Fibroblast of skin of abdomen (primary cell): ENCODE measurements at regions not wholly inside any gene's neighbourhood (a gene's known extent, or its start where the extent isn't known, plus 50 kb on each side); places are given as distances from the start of the nearest gene placed in this dataset.
"Not testable (repeated sequence)": the region's sequence is repeated elsewhere in the genome, so short reads cannot be mapped to it uniquely, and the experiment has no call there.

ENCODE experiments used
- DNase-seq: peaks from one replicate; pipeline ENCODE4 v3.0.0-alpha.2; 2013

DNA sequence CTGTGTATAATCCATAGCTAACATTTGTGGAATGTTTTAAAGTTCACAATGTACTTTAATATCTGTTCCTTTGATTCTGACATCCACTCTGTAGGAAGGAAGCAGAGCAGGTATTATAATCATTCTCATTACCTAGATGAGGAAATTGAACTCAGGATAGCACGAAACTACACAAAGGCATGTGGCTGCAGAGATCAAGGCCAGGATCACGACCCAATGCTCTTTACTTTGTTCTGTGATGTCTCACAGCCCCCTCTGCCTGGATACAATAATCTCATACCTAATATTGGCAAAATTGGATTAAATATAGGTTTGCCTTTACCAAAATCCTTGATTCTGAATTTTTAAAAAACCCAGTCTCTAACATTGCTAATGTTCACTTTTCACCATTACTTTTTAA lies 298.0 kb upstream of the KITLG start:
- no peak for DNase-seq

DNA sequence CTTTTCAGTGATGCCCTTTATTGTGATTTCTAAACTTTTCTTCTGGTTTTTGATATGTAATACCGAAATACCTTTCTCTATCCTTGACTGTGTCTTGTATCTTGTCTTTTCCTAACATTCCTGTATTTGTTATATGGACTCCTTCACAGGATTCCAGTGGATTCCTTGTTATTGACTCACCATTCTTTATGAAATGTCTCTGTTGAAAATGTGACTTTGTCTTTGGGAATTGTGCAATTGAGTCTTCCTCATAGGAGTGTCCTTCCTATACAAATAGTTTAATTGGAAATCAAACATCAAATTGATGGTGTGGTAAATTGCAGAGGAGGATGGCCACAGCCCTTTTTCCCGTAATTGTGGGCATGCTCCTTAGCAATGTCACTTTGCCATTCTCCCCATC lies 296.6 kb upstream of the KITLG start:
- DNase-seq, result peak; percentile 53

DNA sequence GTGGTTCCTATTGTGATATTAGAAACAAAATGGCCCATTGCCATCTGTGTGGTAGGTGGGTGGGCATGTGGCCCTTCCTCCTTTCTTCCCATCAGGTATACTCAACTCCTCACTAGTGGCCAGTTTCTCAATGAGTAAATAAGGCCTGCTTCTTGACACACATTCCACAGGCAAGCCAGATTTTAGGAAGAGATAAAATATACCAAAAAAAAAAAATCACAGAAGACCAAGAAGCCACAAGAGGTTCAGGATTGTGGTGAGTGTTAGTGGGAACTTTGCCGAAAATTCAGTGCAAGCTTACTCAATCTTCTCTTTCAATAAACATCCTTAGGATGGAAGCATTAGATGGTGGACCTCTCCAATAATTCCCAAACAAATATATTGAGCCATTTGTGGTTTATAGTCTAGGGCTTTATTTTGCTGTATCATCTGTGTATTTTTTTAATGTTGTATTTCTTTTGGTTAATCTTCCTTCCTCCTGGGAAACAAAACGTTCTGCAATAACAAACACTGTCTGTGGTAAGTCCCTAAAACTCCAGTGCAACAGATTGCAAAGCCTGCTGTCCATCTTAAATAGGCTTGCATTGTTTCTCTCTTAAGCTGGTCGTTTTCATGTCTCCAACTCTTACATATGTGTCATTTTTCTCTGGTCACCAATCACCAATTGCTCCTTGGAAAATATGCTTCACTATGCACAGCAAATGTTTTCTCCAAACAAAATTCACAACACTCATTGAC lies 289.9 kb upstream of the KITLG start:
- no peak for DNase-seq

DNA sequence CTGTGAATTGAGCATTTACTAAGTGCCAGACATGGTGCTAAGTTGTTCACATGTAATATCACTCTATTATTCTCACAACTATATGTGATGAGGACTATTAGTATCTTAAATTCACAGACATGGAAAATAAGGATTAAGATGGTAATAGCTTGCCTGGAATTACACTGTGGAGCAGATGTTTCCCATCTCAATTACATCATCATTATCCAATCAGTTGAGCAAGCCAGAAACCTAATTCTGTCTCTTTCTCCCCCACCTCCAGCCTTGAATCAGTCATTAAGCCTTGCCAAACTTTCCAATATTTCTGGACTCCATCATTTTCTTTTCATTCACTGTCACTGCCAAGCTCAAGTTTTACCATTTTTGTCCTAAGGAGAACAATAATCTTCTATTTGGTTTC lies 287.8 kb upstream of the KITLG start:
- peak; percentile 20 for DNase-seq

DNA sequence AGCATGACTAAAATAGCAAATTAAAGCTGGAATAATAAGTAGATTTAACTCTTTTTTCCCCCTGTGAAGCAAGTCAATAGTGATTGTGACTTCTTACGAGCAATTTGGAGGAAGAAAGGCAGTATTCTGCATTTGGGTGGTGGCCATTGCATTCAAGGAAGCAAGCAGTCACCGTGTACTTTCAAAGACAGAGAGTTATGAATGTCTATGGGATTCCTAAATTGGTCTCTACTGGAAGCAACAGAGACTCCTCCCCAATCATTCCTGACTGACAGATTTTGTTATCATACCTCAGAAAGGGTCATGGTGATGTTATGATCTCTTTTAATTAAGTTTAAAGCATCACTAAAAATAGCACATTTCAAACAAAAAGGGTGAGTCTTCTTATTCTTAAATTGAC lies 287.2 kb upstream of the KITLG start:
- no peak for DNase-seq

DNA sequence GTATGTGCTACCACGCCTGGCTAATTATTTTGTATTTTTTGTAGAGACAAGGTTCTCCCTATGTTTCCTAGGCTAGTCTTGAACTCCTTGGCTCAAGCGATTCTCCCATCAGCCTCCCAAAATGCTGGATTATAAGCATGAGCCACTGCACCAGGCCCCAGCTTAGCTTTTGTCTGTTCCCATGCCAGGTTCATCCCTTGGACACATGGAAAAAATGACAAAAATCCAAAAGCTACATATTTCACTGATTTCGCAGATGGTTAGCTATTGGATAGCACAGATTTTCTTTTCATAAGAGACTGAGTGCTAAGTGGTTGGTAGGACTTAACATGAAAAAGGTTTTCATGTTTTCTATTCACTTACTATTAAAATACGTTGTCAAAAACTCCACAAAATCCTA lies 286.6 kb upstream of the KITLG start:
- DNase-seq, result peak; percentile 33

DNA sequence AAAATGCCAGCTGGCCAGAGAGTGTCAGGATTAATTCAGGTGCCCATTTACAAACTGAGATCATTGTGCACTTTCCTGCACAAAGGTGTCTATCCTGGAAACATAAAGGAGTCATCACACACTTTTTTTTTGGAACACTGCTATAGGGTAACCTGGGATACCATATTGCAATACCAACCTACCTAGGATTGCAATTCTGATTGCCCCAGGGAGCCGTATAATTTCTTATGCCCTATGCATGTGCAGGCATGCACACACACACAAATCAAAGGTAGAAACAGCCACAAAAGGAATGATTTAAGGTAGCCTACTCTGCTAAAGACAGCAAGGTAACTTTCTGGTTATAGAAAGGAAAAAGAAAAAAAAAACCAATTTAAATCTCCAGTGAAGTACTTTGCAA lies 285.3 kb upstream of the KITLG start:
- DNase-seq, result no peak

DNA sequence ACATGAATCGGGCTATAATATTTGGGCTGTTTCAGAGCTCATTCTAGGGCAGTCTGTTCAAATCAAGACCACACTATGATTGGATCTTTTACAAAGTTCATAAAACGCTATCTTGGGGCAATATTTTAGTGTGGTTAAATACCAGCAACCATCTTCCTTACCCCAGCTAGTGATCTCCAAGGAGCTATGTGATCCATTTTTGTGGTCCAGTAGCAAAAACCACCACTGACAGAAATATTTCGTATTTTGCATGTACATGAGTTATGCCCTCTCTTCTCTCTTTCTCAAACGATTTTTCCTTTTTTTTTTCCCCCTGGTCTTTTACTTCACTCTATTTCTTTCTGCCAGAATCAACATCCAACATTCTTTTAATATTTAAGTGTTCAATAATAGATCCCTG lies 280.6 kb upstream of the KITLG start:
- DNase-seq, result peak; percentile 43

DNA sequence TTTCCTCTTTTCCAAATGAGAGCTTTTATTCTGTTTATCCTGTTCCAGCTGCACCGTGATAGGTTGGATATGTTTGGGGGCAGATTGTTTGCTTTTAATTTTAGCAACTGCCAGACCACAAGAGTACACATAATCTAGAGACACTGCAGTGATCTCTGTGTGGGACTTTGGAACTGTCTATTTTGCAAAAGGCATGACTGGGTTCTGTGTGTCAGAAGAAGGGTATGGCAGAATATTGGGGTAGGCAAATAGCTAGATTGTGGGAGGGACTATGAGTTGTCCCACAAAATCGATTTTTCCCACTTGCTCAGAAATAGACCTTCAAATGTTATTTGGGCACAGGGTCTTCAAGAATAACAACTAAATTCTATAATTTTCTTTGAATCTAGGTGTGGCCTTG lies 275.9 kb upstream of the KITLG start:
- no peak for DNase-seq

DNA sequence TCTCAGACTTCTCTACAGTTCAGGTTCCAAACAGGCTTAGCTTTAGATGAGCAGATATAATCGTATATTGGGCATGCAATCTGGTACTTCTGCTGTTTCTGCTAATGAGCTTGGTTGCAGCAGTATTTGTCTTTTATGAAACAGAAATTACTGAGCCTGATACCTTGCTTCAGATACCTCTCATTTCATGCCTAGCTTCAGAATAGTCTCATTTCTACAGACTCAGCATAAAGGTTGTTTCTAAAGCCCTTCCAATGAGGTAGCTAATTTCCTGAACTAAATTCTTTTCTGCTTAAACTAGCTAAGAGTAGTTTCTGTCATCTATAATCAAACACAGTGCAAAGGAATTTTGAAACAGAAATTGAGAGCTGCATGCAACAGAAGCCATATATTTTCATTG lies 275.0 kb upstream of the KITLG start:
- peak; percentile 18 for DNase-seq

DNA sequence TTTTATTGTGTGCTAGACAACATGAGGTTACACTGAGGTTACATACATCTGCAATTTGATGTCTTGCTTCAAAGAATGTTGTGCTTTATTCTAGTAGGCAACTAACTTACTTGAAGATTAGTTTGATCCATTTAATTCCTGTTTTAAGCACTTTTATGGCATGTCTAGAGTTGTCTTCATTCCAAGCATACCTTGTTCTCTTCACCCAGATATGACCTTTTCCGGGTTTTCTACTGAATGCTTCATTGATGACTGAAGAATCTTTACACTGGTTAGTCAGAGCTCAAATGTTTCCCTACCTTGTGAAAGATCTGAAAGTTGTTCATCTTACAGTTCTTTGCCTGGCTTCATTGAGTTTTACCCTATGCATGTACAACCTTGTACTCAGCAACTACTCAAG lies 274.0 kb upstream of the KITLG start:
- DNase-seq, result peak; percentile 95

DNA sequence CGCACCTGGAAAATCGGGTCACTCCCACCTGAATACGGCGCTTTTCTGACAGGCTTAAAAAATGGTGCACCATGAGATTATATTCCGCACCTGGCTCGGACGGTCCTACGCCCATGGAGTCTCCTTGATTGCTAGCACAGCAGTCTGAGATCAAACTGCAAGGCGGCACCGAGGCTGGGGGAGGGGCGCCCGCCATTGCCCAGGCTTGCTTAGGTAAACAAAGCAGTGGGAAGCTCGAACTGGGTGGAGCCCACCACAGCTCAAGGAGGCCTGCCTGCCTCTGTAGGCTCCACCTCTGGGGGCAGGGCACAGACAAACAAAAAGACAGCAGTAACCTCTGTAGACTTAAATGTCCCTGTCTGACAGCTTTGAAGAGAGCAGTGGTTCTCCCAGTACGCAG lies 267.0 kb upstream of the KITLG start:
- DNase-seq, result not testable (repeated sequence)

DNA sequence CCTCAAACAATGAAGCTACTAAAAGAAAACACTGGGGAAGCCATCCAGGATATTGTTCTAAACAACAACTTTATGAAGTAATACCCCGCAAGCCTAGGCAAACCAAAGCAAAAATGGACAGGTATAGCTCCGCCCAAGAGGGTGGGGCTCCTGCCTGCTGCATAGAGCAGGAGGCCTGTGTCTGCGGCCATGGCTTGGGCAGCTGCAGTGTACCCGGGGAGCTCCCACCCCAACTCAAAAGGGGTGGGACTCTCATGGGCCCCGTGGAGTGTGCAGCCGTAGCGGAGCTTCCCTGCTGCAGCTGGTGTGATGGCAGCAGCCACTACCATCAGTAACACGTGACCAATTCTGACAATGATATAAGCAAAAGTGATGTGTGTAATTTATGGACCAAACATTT lies 264.2 kb upstream of the KITLG start:
- DNase-seq, result no peak

DNA sequence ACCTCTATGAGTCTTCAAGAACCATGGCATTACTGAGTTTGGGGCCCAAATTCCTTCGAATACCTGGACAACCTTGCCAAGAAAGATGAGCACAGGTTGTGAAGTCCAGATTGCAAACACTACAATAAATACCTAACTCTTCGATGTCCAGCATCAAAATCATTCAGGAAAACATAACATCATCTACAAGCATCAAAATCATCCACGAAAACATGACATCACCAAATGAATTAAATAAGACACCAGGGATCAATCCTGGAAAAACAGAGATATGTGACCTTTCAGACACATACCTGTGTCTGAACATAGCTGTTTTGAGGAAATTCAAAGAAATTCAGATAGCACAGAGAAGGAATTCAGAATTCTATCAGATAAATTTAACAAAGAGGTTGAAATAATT lies 262.0 kb upstream of the KITLG start:
- no peak for DNase-seq

DNA sequence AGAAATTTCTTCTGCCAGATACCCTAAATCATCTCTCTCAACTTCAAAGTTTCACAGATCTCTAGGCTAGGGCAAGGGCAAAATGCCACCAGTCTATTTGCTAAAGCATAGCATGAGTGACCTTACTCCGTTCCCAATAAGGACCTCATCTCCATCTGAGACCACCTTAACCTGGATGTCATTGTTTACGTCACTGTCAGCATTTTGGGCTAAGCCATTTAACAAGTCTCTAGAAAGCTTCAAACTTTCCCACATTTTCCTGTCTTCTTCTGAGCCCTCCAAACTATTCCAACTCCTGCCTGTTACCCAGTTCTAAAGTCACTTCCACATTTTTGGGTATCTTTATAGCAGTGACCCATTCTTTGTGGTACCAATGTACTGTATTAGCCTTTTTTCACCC lies 259.2 kb upstream of the KITLG start:
- no peak for DNase-seq

DNA sequence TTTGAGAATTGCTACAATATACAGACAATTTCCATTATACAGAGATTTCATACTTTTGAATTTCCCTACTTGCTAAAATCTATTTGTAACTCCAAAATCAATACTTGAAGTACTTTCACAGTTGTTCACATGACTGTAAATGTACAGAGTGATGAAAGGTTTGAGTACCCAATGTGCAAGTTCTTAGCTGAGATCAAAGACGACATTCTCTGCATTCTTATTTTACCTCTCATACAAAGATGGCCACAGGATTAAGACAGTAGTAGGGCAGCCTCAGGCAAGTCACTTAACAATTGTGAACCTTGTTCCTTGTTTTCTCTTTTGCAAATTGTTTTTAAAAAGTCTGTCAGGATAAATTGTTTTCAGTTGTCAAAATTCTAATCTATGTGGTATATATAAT lies 255.9 kb upstream of the KITLG start:
- peak; percentile 14 for DNase-seq

DNA sequence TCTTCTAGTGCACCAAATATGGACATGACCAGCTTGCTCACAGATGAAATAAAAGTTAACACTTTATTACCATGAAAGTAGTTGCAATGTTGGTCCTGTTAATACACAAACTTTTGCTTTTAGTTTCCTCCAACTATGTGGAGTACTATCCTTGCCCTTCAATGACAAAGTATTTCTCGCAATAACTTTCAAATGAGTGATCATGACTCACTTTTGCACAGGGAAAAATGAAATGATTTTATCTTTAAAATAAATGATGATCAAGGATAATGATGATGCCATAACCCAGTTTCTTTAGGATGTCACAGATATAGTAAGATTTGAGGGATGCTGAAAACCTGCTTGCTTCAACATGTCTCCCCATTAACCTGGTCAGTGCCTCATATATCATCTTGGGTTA lies 254.0 kb upstream of the KITLG start:
- DNase-seq, result peak; percentile 26

DNA sequence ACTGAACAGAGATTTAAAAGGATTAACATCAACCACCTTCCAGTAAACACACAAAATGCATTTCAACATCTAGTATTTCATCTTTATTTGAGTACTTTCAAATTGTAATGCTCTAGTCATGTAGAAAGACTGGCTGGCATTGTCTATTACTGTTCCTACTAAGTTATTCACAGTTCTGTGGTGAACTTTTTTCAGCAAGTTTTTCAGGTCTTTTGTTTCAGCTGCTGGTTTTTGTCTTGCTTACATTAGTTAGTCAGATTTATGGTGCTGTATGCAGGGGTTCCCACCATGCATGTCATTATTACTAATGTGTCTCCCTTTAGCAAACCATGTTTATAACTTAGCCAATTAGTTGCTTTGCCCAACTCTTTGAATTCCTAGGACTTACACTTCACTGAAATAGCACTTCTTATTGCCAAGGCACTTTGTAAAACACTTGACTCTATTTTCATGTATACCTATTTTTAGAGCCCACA lies 253.4 kb upstream of the KITLG start:
- peak; percentile 51 for DNase-seq

DNA sequence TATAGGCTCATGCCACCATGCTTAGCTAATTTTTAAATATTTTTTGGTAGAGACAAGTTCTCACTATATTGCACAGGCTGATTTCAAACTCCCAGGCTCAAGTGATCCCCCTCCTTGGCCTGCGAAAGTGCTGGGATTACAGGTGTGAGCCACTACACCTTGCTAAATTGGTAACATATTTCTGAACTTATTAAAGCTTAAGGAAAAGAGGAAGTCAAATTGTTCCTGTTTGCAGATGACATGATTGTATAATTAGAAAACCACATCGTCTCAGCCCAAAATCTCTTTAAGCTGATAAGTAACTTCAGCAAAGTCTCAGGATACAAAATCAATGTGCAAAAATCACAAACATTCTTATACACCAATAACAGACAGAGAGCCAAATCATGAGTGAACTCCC lies 248.3 kb upstream of the KITLG start:
- not testable (repeated sequence) for DNase-seq

DNA sequence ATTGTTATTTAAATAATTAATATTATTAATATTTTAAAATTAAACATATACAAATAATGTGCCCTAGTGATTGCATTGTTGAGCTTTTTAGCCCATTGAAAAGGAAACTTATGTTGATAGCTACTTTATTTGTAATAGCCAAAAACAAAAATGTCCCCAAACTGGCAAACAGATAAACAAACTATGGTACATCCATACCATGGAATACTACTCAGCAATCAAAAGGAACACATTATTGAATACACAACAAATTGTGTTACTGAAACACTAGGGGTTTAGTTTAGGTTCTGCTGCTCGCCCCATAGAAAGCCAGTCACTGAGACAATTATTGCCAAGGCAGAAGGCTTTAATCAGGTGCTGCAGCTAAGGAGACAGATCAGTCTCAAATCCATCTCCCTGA lies 239.7 kb upstream of the KITLG start:
- DNase-seq, result no peak

DNA sequence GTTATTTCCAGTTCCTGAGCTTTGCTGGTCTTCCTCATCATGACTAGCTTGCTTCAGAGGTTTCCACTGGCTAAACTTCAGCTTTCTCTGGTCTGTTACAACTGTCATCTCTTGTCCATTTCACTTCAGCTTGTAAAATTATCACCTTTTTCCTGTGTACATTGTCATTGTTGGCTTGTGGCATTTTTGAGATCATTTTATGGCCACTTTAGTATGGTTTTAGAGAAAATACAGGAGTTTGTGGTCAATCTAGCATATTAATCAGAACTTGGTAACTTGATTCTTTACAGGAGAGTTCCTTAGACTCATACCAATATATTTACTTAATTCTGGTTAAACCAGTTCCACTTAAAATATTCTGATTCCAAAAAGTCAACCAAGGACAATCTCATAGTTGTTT lies 235.9 kb upstream of the KITLG start:
- peak; percentile 32 for DNase-seq

DNA sequence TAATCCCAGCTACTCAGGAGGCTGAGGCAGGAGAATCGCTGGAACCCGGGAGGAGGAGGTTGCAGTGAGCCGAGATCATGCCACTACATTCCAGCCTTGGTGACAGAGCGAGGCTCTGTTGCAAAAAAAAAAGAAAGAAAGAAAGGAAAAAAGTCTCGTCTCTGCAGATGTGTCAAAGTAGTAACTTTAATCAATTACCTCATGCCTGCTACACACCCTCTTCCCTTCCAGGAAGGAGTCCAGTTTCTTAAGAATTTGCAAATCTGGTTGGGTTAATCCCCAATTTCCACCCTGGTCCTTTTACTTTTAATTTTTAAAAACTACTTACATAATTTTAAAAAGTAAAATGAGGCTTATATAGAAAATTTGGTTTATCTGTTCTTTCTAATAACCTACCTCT lies 234.5 kb upstream of the KITLG start:
- no peak for DNase-seq

DNA sequence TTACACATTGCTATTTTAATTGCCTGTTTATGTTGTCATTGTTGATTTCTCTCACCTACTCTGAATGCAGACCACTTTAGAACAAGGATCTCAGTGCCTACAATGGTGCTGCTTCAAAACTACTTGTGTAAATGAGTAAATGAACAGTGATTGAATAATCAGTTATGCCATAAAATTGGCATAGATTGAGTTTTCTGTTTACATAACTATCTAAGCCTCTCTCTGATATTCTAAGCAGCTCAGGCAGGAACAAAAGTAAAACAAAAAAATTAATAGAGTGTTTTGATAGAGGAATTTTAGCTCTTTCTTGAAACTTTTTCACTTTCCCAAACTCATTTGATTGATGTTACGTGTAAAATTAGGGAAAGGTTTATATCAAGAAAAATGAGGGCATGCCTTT lies 232.3 kb upstream of the KITLG start:
- DNase-seq, result no peak

DNA sequence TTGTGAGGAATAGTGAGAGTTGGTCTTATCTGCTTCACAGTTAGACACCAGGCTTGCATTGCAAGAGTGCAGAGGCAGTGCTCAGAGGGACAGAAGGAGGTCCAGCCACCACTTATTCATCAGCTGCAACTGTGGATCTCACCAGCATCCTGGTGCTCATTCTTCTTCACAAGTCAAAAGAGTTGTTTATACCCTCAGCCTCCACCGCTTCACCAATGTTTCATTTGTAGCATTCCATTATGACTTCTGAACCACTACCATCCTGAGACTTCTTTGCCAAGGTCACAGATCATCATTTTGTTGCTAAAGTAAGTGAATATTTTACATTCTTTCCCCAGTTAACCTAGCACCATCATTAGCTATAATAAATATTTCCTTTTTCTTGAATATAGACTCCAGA lies 230.5 kb upstream of the KITLG start:
- DNase-seq, result peak; percentile 17

DNA sequence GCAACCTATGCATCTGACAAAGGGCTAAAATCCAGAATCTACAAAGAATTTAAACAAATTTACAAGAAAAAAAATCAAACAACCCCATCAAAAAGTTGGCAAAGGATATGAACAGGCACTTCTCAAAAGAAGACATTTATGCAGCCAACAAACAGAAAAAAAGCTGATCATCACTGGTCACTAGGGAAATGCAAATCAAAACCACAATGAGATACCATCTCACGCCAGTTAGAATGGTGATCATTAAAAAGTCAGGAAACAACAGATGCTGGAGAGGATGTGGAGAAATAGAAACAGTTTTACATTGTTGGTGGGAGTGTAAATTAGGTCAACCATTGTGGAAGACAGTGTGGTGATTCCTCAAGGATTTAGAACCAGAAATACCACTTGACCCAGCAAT lies 229.6 kb upstream of the KITLG start:
- DNase-seq, result not testable (repeated sequence)
